ENCODE measurements at regions not wholly inside any gene's neighbourhood (a gene's known extent, or its start where the extent isn't known, plus 50 kb on each side); places are given as distances from the start of the nearest gene placed in this dataset.

DNA sequence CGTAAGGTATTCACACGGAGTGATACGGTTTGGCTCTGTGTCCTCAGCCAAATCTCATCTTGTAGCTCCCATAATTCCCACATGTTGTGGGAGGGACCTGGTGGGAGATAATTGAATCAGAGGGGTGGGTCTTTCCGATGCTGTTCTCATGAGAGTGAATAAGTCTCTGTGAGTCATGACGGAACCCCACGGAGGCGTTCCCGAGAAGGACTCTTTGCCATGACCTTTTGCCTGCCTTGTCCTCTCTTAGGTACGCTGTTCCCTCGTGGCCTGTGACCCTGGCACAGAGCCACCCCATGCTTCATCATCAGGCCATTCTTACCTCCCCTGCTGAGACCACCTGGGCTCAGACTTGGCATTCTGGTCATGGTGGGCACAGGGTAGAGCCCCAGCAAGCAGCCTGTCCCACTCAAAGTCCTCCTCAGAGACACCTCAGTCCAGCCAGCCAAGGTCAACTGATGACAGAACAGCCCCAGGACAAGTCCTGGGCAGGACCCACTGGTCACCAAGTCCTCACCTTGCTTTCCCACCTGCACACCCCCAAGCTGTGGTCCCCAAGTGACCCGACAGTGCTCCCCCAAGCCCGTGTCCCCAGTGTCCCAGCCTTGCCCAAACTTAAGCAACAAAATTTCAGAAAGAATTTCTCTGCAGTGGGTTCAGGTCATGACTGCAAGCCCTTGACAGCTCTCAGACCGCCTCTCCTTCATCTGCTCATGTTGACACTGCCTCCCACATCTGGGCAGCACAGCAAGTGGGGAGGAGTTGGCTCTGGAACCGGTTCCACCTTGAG lies 158.4 kb downstream of the ACTL8 start:
- H3K4me3 ChIP-seq (ENCODE audit: low read depth, low read length), result no peak overlapping the region
- no peak for DNase-seq (ENCODE audit: low read depth)
- TF ChIP-seq, protein P1, sequence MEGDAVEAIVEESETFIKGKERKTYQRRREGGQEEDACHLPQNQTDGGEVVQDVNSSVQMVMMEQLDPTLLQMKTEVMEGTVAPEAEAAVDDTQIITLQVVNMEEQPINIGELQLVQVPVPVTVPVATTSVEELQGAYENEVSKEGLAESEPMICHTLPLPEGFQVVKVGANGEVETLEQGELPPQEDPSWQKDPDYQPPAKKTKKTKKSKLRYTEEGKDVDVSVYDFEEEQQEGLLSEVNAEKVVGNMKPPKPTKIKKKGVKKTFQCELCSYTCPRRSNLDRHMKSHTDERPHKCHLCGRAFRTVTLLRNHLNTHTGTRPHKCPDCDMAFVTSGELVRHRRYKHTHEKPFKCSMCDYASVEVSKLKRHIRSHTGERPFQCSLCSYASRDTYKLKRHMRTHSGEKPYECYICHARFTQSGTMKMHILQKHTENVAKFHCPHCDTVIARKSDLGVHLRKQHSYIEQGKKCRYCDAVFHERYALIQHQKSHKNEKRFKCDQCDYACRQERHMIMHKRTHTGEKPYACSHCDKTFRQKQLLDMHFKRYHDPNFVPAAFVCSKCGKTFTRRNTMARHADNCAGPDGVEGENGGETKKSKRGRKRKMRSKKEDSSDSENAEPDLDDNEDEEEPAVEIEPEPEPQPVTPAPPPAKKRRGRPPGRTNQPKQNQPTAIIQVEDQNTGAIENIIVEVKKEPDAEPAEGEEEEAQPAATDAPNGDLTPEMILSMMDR (IDR thresholded peaks at IDR 0.05; ENCODE audit: insufficient read depth, low read length), result no peak

DNA sequence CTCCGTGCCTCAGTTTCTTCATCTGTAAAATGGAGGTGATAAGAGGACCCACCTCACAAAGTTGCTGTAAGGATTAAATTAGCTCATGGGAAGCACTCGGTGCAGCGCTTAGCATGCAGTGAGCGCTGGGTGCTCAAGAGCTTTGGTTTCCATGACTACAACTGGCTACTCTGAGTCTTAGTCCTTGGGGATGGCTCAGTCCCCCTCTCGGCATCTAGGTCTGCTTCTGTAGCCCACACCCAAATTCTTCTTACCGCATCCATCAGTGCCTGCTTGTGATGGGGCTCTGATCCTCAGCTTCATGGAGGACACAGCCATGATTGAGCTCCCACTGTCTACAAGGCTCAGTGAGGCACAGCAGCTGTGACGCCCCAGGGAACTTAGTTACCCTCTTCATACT lies 159.0 kb downstream of the ACTL8 start:
- DNase-seq (ENCODE audit: low read depth), result no peak
- TF ChIP-seq, protein P1 (IDR thresholded peaks at IDR 0.05; ENCODE audit: insufficient read depth, low read length), result no peak
- H3K4me3 ChIP-seq (ENCODE audit: low read depth, low read length), result no peak overlapping the region

DNA sequence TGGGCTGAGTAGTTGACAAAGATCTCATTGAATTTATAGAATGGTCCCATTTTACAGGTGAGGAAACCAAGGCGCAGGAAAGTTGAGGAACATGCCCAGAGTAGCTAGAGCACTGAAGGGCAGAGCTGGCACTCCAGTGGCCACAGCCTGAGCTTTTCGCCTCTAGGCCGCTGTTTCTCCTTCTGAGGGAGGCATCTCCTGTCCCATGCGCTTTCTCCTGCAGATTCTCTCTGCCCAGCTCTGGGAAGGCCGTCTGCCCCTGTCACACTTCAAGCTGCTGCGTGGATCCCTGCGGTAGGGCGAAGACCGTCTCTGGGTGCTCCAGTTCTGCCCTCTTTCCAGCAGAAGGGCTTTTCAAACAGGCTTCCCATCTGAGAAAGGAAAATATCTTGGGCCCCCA lies 159.9 kb downstream of the ACTL8 start:
- no peak overlapping the region for H3K4me3 ChIP-seq (ENCODE audit: low read depth, low read length)
- TF ChIP-seq, protein P1 (IDR thresholded peaks at IDR 0.05; ENCODE audit: insufficient read depth, low read length), result no peak
- DNase-seq (ENCODE audit: low read depth), result no peak

DNA sequence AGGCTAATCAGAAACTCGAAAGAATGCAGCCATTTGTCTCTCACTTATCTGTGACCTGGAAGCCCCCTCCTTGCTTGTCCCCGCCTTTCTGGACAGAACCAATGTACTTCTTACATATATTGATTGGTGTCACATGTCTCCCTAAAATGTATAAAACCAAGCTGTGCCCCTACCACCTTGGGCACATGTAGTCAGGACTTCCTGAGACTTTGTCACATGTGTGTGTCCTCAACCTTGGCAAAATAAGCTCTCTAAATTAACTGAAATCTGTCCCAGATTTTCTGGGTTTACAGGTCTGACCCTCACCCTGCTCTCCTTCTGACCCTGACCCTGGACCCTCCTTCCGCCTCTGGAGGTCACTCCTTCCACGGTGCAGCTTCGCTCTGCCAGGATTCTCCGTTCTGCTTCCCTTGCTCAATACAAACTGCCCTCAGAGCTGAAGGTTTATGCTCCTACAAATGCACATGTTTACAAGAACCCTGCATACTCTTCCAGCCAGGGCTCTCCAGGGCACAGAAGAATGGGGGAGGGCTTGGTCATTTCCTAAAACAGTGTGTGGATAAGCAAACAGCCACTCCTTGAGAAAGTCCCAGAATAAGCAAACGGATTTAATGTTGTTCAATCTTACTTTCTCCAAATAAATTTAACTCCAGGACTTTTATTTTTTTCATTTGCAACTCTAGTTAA lies 160.5 kb downstream of the ACTL8 start:
- TF ChIP-seq, protein P1 (IDR thresholded peaks at IDR 0.05; ENCODE audit: insufficient read depth, low read length), result no peak

DNA sequence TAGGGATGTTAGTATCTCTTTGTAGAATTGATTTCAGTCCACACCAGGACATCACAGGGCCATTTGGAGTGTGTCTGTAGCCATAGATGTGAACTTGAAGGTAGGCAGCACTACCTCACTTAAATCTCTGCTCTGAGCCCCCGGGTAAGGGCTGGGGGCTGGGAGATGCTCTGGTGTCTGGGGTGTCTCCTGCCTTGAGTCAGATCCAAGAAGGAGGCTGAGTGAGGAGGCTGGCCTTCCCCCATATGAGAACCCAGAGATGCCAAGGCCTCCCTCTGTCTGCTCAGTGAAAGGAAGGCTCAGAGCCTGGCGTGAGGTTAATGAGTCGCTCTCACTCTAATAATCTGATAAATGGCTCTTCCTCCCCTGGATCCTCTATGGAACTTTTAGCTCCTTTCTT lies 161.6 kb downstream of the ACTL8 start:
- TF ChIP-seq, protein P1 (IDR thresholded peaks at IDR 0.05; ENCODE audit: insufficient read depth, low read length), result no peak
- no peak for DNase-seq (ENCODE audit: low read depth)
- H3K4me3 ChIP-seq (ENCODE audit: low read depth, low read length), result no peak overlapping the region

More for the DNA sequence above, 160.5 kb downstream of the ACTL8 start:
- no peak overlapping the region for H3K4me3 ChIP-seq (ENCODE audit: low read depth, low read length)
- DNase-seq (ENCODE audit: low read depth), result no peak

DNA sequence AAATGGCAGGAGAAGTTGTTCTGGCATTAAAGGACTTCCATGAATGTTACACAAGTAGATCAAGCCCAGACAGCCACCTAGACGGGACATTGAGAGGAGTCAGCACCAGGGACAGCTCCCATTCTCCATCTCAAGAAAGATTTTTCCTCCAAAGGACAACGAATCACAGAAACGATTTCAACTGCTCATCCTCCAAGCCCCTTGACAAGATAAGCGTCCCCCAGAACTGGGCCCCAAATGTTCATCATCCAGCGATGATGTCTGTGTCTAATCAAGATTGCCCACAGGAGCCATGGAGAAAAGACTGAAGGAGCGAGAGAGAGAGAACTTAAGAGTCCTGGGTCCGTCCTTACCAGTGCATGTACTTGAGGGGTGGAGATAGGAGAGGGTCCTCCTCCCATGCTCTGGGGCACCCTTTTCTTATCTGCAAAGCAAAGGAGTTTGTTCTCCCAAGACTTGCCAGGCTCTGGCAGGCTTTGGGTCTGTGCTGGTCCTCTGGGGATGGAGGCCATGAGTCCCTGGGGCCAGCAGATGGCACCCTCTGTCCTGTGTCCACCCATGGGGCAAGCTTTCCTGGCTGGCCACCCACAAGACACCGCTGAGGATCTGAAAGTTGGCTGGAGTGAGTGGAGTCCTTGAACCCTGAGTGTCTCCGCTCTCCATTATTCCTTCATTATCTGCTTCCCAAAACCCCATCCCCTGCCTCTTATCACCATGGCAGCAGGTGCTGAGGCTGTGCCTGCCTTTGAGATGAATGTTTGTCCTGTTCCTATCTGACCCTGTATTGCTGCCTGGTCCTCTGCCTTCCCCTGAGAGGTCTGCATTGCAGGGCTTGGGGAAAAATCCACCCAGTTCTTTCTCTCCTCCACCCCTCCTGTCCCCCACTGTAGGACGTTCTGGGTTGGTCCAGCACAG lies 164.6 kb downstream of the ACTL8 start:
- peak; percentile 68 for DNase-seq (ENCODE audit: low read depth)
- no peak overlapping the region for H3K4me3 ChIP-seq (ENCODE audit: low read depth, low read length)
- TF ChIP-seq, protein P1 (IDR thresholded peaks at IDR 0.05; ENCODE audit: insufficient read depth, low read length), result no peak

Measured in fibroblast of the aortic adventitia (primary cell).